GM12865 (cell line): ENCODE measurements at regions not wholly inside any gene's neighbourhood (a gene's known extent, or its start where the extent isn't known, plus 50 kb on each side); places are given as distances from the start of the nearest gene placed in this dataset.

Source experiments
- DNase-seq: peaks from one replicate; pipeline ENCODE4 v3.0.0; 2010; ENCODE audit warnings: low read depth
- H3K4me3 ChIP-seq: 2 replicates; pipeline ENCODE4 v1.5.1; 2011; ENCODE audit warnings: mild to moderate bottlenecking, low read depth, low read length, control low read depth
- CTCF ChIP-seq: IDR thresholded peaks from 2 replicates; pipeline ENCODE4 v1.5.1; 2011; ENCODE audit warnings: low read length, control low read depth, low read depth, inconsistent platforms; ENCODE audit not compliant: insufficient read depth; ENCODE audit errors: missing control alignments

DNA sequence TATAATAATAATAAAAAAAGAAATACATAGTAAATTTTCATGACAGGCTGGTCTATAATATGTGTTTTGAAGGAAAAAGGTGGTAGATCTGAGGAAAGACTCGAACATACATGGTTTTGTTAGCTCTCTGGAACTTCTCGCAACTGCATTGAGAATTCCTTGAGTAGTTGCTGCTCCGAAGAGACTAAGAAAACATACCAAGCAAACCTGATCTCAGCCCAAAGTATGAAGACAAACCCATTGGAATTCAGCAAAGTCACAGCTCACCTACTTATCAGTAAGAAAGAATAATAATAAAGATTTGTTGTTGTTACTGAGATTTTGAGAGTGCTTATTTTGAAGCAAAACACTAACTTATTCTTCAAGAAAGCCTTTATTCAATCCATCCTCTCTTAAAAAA, 1107.1 kb upstream of the EYS start:
- no peak for TF ChIP-seq CTCF
- no peak for DNase-seq
- H3K4me3 ChIP-seq = no peak overlapping the region

- TF ChIP-seq CTCF = no peak
- no peak overlapping the region for H3K4me3 ChIP-seq
- DNase-seq = no peak
Observed at GRCh38 chr6:66808771-66809170, 1101.7 kb upstream of the EYS start.

- H3K4me3 ChIP-seq = no peak overlapping the region
- DNase-seq = no peak
- TF ChIP-seq CTCF = no peak
Observed at GRCh38 chr6:66796987-66797386, 1090.0 kb upstream of the EYS start.

DNA sequence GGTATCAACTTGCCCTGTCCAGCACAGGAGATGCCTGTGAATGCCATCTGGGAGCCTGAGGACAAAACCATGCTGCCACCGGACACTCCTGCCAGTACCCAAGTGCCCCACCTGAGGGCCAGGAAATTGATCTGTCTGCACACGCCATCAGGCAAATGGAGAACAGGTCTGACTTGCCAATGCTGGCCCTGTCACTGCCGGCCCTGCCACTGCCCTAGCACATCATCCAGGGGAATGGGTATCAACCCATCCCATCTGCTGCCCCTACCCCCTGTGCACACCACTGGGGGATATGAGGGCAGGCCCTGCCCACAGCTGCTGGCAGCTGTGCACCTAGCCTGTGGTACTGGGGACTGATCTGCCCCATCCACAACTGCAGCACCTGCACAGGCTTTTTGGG, 1081.6 kb upstream of the EYS start:
- no peak for TF ChIP-seq CTCF
- H3K4me3 ChIP-seq = no peak overlapping the region
- DNase-seq = no peak

DNA sequence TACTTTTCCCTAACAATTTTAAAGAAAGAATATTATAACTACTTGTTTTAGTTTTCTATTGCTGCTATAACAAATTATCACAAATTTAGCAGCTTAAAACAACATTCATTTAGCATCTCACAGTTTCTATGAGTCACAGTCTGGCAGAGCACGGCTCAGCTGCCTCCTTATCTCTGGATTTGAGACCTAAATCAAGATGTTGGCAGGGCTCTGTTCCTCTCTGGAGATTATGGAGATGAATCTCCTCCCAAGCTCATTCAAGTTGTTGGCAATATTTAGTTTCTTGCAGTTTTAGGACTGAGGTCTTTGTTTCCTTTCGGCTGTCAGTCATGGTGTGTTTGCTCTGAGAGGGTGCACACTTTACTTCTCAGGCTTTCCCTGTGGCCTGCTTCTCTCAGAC, 1065.8 kb upstream of the EYS start:
- DNase-seq = no peak

DNA sequence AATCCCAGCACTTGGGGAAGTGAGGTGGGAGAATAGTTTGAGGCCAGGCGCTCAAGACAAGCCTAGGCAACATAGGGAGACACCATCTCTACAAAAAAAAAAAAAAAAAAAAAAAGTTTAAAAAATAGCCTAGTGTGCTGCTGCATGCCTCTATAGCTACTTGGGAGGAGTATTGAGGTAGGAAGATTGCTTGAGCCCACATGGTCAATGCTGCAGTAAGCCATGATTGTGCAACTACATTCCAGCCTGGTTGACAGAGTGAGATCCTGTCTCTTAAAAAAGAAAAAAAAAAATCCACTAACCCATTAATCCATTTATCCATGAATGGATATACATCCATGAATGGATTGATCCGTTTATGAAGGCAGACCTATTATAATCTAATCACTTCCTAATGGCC, 1064.6 kb upstream of the EYS start:
- no peak overlapping the region for H3K4me3 ChIP-seq
- DNase-seq = no peak
- no peak for TF ChIP-seq CTCF

More for the DNA sequence above, 1065.8 kb upstream of the EYS start:
- H3K4me3 ChIP-seq = no peak overlapping the region
- TF ChIP-seq CTCF = no peak

DNA sequence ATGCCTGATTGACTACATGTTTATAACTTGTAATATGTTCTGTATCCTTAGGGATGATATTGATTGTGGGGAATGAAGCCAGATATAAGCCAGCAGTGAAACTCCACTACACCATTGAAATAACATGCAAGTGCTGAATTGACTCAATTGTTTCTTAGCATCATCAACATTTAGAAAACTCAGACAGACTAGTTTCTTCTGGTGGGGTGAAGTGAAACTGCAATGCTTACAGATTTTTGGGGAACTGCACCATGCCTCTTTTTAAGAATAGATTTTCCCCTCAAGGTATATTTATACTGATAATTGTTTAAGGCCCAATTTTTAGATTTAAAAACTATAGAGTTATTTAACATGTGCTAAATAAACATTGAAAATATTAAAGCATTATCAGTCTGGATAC, 1044.6 kb upstream of the EYS start:
- H3K4me3 ChIP-seq = no peak overlapping the region
- DNase-seq = no peak
- TF ChIP-seq CTCF = no peak
